Activated effector memory CD4-positive, alpha-beta T cell treated with anti-CD3 and anti-CD28 coated beads, Interleukin-2, amount 50 U/mL, for 16 hours (primary cell): ENCODE measurements at regions not wholly inside any gene's neighbourhood (a gene's known extent, or its start where the extent isn't known, plus 50 kb on each side); places are given as distances from the start of the nearest gene placed in this dataset.
"Not testable (repeated sequence)": the region's sequence is repeated elsewhere in the genome, so short reads cannot be mapped to it uniquely, and the experiment has no call there.

Experiments
- DNase-seq: peaks from one replicate; pipeline ENCODE4 v3.0.0-alpha.2; 2020

DNA sequence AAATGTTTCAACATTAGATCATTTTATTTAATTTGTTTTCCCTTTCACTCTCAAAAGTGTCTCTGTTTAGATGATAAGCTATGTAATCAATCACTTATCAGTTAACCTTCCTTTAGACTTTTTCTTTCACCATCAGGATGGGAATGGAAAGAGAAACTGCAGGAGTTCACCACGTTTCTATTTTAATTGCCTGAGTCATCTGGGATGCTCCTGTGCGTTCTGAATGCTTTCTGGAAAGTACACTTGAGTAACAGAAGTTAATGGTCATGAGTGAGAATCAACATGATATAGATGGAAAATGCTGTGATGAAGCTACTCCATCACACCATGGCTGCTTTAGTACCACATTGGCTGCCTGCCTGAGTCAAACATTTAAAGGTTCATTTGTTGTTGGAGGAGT is 783.3 kb upstream of the CDH9 start:
- no peak for DNase-seq

DNA sequence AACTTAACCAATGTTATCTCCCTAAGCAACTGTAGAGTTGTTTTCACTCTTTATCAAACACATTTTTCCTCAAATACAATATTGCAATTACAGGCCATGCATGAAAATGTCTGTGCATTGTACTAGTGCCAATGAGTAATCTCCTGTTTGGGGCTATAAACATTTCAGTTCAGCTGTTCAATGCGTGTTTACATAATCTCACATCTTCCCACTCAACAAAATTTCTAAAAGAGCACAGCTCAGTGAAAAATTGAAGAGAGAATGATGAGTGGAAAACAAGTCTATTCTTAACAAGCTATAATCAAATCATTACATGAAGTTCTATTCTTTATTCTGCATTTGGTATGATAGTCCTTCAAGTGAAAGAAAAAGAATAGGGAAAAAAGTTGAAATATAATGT is 780.5 kb upstream of the CDH9 start:
- no peak for DNase-seq

DNA sequence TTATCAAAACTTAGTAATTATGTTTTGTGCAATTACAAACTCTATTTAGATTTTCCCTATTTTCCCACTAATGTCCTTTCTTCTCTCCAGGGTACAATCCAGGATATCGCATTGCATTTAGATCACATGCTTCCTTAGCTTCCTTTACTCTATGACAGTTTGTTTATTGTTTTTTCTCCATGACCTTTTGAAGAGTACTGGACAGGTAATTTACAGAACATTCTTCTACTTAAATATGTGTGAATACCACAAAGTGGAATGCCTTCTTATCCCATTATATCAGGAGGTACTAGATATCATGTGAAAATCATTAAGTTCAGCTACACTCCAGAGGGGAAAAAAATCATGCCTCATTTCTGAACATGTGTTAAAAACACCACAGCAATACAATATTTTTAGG is 776.6 kb upstream of the CDH9 start:
- no peak for DNase-seq

DNA sequence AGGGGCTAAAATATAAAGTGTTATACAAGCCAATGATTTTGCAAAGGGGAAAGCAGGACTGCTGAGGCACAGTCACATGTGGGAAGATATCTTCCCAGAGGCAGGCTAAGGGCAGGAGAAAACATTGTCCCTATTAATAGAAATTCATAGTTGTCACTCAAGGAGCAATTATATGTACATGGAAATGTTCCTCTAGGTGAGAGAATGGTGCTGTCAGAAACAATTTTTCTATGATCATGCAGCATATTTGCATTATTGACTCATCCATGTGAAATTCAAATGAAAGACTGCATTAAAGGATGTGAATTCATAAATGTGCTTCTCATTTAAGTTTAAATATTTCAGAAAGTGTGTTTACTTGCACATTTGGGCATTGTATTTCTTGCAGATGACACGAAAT is 775.9 kb upstream of the CDH9 start:
- no peak for DNase-seq

DNA sequence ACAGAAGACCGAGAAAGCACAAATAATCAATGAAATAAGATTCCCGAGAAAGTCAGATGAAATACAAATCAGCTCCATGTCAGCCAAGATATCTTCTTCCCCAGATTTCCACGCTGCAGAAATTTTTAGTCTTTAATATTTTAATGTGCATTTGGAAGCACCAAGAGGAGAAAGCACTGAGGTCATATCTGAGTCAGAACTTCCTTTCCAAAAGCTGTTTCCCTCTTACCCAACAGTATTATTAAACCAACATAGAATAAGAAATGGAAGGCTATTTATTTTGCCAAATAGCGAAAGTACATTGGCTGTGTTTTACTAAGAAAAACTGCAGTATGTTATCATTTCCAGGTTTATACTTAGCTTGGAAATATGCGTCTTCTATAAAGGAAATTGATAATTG is 772.1 kb upstream of the CDH9 start:
- DNase-seq = no peak

DNA sequence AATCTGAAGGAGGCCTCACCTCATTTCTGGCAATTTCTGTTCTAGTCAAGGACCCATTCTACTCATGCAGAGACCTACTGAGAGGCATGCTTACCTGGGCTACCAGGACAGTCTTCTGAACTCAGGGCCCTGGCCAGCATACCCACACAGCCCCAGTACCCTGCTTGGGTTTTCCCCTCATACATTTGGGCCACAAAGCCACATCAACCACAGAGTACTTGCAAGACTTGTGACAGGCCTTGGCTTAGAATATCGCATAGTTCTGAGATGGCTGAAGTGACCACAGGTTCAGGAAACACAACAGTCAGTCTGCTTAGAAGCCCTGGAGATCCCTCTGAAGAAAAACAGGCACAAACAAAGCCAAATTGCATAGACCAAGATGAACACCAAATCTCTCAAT is 758.8 kb upstream of the CDH9 start:
- DNase-seq = no peak

DNA sequence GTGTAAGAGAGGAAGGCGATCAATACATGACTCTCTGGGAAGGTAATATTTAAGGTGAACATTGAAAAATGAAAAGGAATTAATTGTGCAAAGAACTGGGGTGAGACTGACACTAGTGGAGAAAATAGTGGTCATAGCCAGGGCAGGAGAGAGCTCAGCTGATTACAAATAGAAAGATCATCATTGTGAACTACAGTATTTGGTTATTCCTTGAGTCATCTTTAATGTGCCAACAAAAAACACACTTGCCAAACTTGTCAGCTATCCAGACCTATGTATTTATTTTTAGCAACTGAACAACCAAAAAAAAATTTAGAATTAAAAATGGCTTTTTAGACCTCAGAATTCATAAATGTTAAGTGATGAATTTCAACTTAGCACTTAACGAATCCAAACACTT is 749.8 kb upstream of the CDH9 start:
- no peak for DNase-seq

DNA sequence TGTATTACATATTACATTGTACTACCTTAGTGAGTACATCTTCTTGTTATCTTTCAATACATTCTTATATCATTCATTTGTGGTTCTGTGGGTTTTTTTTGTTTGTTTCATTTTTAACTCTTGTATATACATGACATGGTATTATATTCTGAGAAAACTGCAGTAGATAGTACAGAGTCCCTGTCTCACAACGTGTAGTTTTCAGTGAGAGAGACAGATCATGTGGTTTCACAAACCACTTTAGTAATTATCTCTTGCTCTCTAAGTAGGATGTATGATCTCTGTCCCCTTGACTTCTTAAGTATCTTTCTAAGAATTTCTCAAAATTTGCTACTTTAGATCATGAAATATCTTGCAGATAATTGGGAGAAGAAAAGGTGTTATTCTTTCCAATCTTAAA is 745.9 kb upstream of the CDH9 start:
- no peak for DNase-seq

DNA sequence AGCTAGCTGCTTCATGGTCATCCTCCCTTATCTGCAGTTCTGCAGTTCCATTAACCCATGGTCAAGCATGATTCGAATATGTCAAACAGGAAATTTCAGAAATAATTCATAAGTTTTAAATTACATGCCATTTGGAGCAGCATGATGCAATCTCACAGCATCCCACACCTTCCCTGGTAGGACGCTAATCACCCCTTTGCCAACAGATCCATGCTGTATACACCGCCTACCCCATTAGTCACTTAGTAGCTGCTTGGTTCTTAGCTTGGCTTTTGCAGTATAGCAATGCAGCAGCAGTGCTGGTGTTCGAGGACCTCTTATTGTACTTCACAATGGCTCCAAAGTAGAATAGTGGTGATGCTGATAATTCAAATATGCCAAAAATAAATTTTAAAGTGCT is 739.7 kb upstream of the CDH9 start:
- DNase-seq = no peak

DNA sequence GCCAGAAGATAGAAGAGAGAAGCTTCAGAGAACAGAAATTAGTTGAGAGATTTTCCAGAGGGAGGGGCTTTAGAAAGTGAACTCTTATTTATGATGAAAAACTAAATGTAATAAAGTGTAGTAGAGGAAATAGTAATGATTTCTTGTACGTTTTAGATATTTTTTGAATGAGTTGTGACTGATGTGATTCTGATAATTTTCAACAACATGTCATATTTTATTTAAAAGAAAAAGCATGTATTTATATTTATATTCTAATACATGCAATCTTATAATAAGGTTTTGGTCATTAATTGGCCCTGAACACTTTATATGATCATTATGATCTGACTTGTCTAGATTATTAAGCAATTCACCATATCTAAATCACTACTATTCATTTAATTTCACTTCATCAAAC is 735.2 kb upstream of the CDH9 start:
- no peak for DNase-seq

DNA sequence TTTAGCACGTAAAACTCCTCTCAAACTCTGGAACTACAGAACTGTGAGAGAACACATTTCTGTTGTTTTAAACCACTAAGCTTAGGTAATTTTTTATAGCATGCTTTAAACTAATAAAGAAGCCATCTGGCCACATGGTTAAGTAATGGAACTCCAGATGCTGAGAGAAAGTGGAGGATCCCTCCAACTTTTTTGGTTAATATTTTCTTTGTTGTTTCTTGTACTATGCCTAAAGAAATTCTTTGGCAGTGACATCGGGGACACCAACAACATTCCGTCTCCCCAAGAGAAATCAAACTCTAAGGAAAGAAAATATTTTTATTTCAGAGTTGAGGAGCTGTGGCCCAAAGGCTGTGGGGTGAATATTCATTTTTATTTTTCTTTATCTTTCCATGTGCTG is 734.8 kb upstream of the CDH9 start:
- no peak for DNase-seq

DNA sequence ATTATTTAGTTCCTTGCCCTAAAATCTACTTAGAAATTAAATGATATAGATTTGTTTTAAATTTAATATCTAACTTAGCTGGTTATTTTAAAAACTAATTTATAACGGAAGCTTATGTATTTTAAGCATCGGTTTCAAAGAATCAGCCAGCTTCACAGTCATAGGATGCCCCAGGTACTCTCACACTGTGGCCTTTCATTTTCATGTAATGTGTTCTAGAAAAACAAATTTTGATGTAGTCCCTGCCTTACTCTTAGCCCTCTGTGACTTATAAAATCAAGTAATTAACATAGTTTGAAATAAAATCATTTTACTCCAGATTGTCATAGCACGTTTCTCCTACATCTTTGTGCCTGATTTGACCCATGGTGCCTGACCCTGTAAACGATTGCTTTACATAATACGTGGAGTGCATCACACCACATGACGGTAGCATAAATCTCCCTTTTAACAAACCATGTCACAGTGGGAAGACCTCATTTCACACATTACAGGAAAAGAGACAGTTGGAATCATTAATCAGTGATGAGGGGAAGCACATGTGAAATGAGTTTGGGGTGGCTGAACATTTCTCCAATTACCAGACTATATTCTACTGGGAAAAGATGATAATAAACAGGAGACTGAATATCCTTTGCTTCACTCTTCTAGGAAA is 731.5 kb upstream of the CDH9 start:
- no peak for DNase-seq

DNA sequence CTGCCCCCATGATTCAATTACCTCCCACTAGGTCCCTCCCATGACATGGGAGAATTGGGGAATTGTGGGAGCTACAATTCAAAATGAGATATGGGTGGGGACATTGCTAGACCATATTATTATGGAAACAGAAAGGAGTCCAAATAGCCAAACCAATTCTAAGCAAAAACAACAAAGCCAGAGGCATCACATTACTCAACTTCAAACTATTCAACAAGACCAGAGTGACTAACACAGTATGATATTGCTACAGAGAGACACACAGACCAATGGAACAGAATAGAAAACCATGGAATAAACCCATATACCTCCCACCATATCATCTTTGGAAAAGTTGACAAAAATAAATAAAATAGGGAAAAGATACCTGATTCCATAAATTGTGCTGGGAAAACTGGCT is 710.5 kb upstream of the CDH9 start:
- DNase-seq = no peak

DNA sequence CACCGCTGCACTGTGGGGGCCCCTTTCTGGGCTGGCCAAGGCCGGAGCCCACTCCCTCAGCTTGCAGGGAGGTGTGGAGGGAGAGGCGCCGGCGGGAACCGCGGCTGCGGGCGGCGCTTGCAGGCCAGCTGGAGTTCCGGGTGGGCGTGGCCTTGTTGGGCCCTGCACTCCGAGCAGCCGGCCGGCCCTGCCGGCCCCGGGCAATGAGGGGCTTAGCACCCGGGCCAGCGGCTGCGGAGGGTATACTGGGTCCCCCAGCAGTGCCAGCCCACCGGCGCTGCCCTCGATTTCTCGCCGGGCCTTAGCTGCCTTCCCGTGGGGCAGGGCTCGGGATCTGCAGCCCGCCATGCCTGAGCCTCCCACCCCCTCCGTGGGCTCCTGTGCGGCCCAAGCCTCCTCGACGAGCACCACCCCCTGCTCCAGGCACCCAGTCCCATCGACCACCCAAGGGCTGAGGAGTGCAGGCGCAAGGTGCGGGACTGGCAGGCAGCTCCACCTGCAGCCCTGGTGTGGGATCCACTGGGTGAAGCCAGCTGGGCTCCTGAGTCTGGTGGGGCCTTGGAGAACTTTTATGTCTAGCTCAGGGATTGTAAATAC is 705.1 kb upstream of the CDH9 start:
- not testable (repeated sequence) for DNase-seq

DNA sequence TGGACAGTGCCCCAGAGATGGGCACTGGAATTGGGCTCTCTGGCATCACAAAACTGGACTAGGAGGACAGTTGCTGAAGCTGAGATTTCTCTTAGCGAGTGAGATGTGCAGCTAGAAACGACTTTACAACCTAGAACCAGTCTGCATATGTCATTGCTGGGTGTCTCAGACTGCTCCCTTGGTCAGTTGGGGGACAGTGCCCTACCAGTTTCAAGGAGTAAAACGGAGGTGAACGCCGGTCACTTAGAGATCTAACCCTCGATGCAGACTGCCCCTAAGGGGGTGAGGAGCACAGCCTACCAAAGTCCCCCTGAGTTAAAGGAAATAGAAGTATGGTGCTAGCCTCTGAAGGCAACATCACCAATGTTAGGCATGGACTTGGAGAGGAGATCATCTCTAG is 704.4 kb upstream of the CDH9 start:
- DNase-seq = no peak

DNA sequence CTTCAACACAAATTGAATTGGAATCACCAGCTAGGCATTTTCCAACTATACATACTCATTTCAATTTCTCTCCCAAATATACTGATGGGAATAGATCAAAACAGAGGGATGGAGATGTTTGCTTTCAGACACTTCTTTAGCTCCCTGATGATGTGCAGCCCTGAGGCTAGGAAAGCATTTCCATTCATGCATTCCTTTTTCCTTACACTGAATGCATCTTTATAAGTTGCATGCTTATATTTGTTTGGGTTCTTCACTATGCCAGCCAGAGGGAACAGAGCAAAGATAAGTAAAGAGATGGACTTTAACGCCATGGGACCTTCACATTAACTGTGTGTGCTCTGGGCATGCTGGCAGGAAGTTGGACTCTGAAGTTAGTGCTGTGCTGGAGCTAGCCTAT is 696.5 kb upstream of the CDH9 start:
- DNase-seq = no peak

DNA sequence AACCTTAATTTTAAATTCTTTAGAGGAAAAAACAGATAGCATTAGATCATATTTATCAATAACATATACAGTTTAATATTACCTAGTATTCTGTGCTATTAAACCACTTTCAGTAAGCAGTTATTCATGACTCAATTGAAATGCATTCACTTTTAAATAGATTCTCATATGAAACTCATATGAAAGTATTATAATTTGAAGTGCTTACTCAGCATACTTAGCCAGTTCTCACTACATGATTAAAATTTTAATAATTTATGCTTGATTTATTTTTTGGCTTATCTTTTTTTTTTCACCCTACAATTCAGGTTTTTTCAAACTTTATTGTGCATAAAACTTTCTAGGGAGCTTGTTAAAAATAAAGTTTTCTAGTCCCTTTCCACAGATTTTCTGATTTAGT is 694.9 kb upstream of the CDH9 start:
- no peak for DNase-seq

DNA sequence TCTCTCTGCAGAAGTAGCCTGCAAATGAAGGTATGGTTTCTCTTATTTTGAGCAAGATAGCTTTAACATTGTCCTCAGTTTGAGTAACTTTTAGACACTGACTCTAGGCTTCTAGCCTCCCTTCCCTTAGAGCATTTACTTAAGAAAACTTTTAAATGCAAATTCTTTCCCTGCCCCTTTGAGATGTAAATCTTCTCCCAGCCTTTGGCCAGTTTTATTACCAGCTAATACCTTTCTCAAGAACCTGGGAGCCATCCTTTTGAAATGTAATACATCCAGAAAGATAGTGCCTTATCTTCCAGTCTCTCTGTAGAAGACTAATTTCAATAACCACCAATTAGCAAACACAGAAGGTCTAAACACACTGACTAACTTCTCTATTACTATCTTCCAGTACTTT is 688.9 kb upstream of the CDH9 start:
- no peak for DNase-seq

DNA sequence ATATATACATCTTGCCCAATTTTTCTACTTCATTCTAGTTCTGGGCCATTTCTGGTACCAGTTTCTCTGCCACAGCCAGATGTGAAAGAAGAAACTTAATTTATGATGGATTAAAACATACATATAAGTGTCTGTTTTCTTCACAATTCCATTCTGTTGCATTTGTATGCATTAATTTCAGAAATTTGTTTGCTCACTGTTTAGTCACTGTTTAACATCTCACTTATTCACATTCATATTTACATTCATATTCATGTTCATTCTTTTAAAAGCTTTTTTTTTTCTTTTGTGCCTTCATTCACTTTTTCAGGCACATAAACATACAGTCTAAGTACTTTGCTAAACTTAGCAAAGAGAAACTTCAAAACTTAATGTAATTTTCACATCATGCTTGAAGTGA is 684.0 kb upstream of the CDH9 start:
- no peak for DNase-seq

DNA sequence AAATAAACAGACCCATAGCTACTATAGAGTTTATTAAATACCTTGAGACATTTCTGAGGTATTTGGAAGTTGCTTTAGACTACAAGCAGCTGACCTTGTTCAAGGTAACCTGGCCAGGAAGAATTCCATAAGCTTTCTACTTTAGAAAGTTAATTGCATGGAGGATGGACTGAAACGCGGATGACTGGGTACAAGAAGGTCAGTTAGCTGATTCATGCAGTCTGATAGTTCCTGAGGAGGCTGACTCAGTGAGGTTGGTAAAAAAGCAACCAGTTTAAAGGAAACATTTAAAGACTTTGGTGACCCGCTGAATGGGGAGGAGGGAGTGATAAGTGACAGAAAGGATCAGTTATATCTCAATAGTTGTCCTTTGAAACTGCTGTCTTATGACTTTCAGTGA is 670.1 kb upstream of the CDH9 start:
- DNase-seq = no peak

DNA sequence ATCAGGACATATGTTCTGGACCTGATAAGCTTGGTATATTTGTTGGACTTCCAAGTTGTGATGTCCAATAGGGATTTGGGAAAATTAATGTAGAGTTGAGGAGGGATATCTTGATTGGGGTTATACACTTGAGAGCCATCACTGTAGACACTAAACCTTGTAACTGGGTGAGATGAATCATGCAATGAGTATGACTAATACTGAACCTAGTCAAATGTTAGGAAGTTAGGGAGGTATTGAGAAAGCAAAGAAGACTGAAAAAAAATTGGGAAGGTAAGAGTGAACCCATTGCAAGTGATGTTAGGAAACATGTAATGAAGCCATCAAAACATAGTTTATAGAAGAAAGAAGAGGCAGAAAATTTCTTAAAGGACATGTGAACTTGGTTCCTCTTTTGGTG is 668.4 kb upstream of the CDH9 start:
- DNase-seq = no peak

DNA sequence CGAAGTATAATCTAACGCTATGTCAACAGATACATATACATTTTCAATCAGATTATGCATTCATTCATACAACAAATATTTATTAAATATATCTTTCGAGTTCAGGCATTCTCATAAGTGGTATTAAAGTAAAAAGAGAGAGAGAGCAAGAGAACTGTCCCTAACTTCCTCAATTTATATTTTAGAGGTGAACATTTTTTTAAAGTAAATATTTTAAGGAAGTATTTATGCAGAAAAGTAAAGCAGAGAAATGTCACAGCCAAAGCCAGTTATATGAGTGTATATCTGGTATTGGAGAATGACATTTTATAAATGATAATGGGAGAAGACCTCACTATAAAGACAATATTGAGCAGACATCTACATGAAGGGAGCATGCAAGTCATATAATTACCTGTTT is 667.3 kb upstream of the CDH9 start:
- no peak for DNase-seq

DNA sequence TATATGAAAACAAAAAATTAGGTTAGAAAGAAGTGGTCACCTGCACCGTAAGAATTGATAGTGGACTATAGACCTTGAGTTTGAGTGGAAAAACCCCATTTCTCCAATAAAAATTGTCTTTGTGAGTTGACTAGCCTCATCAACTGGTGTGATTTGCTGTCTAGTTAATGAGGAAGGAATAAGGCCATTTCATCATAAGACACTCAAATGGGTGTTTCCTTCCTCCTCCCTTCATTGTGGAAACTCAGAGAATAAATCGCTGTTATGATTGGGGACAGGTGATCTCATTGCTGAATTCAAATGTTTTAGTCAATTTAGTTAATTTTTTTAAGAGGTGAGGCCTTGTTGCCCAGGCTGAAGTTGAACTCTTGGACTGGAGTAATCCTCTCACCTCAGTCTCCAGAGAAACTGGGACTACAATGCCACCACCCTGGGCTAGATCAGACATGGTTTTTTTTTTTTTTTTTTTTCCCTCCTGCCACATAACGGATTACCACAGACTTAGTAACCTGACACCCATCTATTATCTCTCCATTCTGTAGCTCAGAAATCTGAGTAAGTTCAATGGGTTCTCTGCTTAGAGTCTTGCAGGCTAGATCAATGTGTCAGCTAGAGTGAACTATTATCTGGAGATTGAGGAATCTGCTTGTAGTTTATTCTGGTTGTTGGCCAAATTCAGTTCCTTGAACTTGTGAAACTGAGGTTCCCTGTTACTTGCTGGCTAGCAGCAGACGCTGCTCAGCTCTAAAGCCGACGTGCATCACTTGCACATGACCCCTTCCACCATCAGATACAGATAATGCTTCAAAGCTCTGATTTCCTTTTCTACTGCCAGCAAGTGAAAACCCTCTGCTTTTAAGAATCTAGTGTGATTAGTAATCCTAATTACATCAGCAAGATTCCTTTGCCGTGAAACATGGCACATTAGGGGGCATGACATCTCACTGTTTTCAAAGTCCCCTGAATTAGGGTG is 663.8 kb upstream of the CDH9 start:
- DNase-seq = no peak

DNA sequence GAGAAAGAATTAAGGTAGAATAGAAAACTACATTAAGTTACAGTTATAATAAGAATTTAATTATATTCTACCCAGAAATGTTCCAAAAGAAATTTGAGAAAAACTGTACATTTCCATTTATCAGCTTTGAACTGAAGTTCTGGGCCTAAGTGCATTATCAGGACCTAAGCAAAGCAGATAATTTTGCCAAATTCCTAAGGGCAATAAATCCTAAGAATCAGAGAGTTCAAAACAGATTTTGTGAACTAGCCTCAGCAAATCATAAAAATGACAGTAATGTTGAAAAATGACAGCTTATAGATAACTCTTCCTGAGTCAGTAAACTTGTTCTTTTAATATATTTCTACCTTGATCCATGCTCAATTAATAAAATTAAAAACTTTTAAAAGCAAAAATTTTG is 662.1 kb upstream of the CDH9 start:
- no peak for DNase-seq
